ENCODE measurements at regions not wholly inside any gene's neighbourhood (a gene's known extent, or its start where the extent isn't known, plus 50 kb on each side); places are given as distances from the start of the nearest gene placed in this dataset.

GRCh38 chr19:28446511-28446910 lies 766.4 kb downstream of the UQCRFS1 start:
- no peak overlapping the region for H3K27ac Mint-ChIP-seq
- DNase-seq (no peak), ATAC-seq (ENCODE audit: low read depth) (no peak)
- no peaks in the 10 kb centered on the region for H3K36me3 Mint-ChIP-seq (ENCODE audit: low read depth)
- peaks cover 3% of the 10 kb centered on the region for H3K9me3 Mint-ChIP-seq
- POLR2A ChIA-PET: no interaction called here
- TF ChIP-seq CTCF (IDR thresholded peaks at IDR 0.05): no peak
- H3K4me1 Mint-ChIP-seq: no peaks in the 10 kb centered on the region
- H3K27me3 Mint-ChIP-seq: no peaks in the 10 kb centered on the region
- CTCF ChIA-PET: no interaction called here
- intact Hi-C loops (cut with micrococcal nuclease): no loop called here
- no peak overlapping the region for H3K4me3 Mint-ChIP-seq

GRCh38 chr19:28445826-28446225 lies 767.1 kb downstream of the UQCRFS1 start:
- Mint-ChIP-seq H3K27ac (no peak overlapping the region), H3K9me3 (peaks cover 3% of the 10 kb centered on the region), H3K4me3 (no peak overlapping the region), H3K27me3 (no peaks in the 10 kb centered on the region), H3K36me3 (ENCODE audit: low read depth) (no peaks in the 10 kb centered on the region), H3K4me1 (no peaks in the 10 kb centered on the region)
- DNase-seq (no peak), ATAC-seq (ENCODE audit: low read depth) (no peak)
- ChIA-PET CTCF (no interaction called here), POLR2A (no interaction called here)
- intact Hi-C loops (cut with micrococcal nuclease): no loop called here
- no peak for TF ChIP-seq CTCF (IDR thresholded peaks at IDR 0.05)

- DNase-seq (no peak), ATAC-seq (ENCODE audit: low read depth) (no peak)
- ChIA-PET POLR2A (no interaction called here), CTCF (no interaction called here)
- intact Hi-C loops (cut with micrococcal nuclease): no loop called here
- Mint-ChIP-seq H3K4me3 (no peak overlapping the region), H3K36me3 (ENCODE audit: low read depth) (no peaks in the 10 kb centered on the region), H3K9me3 (peaks cover 3% of the 10 kb centered on the region), H3K4me1 (no peaks in the 10 kb centered on the region), H3K27ac (no peak overlapping the region), H3K27me3 (no peaks in the 10 kb centered on the region)
- TF ChIP-seq CTCF (IDR thresholded peaks at IDR 0.05): no peak
Measured at GRCh38 chr19:28444362-28444761, 768.6 kb downstream of the UQCRFS1 start.

- no peak for TF ChIP-seq CTCF (IDR thresholded peaks at IDR 0.05)
- intact Hi-C loops (cut with micrococcal nuclease): no loop called here
- CTCF ChIA-PET: no interaction called here
- no peak overlapping the region for H3K4me3 Mint-ChIP-seq
- no peaks in the 10 kb centered on the region for H3K27me3 Mint-ChIP-seq
- no peak for DNase-seq
- ATAC-seq (ENCODE audit: low read depth): no peak
- H3K36me3 Mint-ChIP-seq (ENCODE audit: low read depth): no peaks in the 10 kb centered on the region
- H3K9me3 Mint-ChIP-seq: peaks cover 3% of the 10 kb centered on the region
- no peak overlapping the region for H3K27ac Mint-ChIP-seq
- H3K4me1 Mint-ChIP-seq: no peaks in the 10 kb centered on the region
- POLR2A ChIA-PET: no interaction called here
Measured at GRCh38 chr19:28443361-28443760, 769.6 kb downstream of the UQCRFS1 start.

GRCh38 chr19:28437390-28438346 lies 775.3 kb downstream of the UQCRFS1 start:
- no peak for DNase-seq
- POLR2A ChIA-PET: no interaction called here
- ATAC-seq (ENCODE audit: low read depth): no peak
- Mint-ChIP-seq H3K9me3 (peaks cover 8% of the 10 kb centered on the region), H3K36me3 (ENCODE audit: low read depth) (no peaks in the 10 kb centered on the region), H3K4me3 (no peak overlapping the region), H3K27ac (no peak overlapping the region), H3K27me3 (no peaks in the 10 kb centered on the region), H3K4me1 (no peaks in the 10 kb centered on the region)
- CTCF ChIA-PET: no interaction called here
- intact Hi-C loops (cut with micrococcal nuclease): no loop called here
- no peak for TF ChIP-seq CTCF (IDR thresholded peaks at IDR 0.05)
